SK-N-SH (cell line): ENCODE measurements at regions not wholly inside any gene's neighbourhood (a gene's known extent, or its start where the extent isn't known, plus 50 kb on each side); places are given as distances from the start of the nearest gene placed in this dataset.

Experiments used
- CTCF ChIA-PET: fragments of 300-600, 350-600 bp; formaldehyde crosslinking; extraction: SDS; loops from one replicate; lab custom pipeline; 2021; lab: Yijun Ruan, JAX
- POLR2A ChIA-PET: fragments of 350-600 bp; sonication (Branson Sonifier 250); formaldehyde crosslinking; extraction: SDS; loops from one replicate; lab custom pipeline; 2020; ENCODE audit warnings: antibody characterized with exemption, inconsistent platforms; lab: Yijun Ruan, JAX
- DNase-seq: peaks from one replicate; pipeline ENCODE4 v3.0.0; 2012
- H2AFZ ChIP-seq: fragments of 200-600 bp; sonication (generic); 2 replicates; pipeline ENCODE4 v1.8.1; 2016; ENCODE audit warnings: antibody characterized with exemption, mild to moderate bottlenecking, low read depth
- H3F3A ChIP-seq: fragments of 200-600 bp; sonication (generic); replicated peaks from 2 replicates; pipeline ENCODE3; 2016; ENCODE audit warnings: antibody characterized with exemption, mild to moderate bottlenecking; ENCODE audit not compliant: insufficient read depth
- H3K27ac ChIP-seq, 2 experiments: fragments of 200-500 bp in 1 of 2; fragments of 200-600 bp in 1 of 2; sonication (Bioruptor generic) in 1 of 2; sonication (generic), shearing (Covaris generic) in 1 of 2; 2 replicates each; pipeline versions ENCODE4 v1.5.1 to v1.6.1; 2014 to 2016; ENCODE audit warnings: low read depth in 2 of 2, inconsistent platforms in 1 of 2, low read length in 1 of 2, mild to moderate bottlenecking in 1 of 2, mixed read lengths in 1 of 2
- H3K27me3 ChIP-seq: fragments of 200-600 bp; sonication (generic), shearing (Covaris generic); 2 replicates; pipeline ENCODE4 v1.6.1; 2016; ENCODE audit warnings: mixed run types; ENCODE audit not compliant: insufficient read depth
- H3K36me3 ChIP-seq, 2 experiments: fragments of 200-500 bp in 1 of 2; fragments of 200-600 bp in 1 of 2; sonication (Bioruptor generic) in 1 of 2; sonication (generic) in 1 of 2; replicated peaks in 1 of 2; 2 replicates each; pipeline versions ENCODE3 to v1.5.1; 2014 to 2016; ENCODE audit warnings: low read length in 1 of 2, mild to moderate bottlenecking in 1 of 2; ENCODE audit not compliant: insufficient read depth in 2 of 2, control insufficient read depth in 1 of 2
- H3K4me1 ChIP-seq, 2 experiments: fragments of 200-500 bp in 1 of 2; fragments of 200-600 bp in 1 of 2; sonication (Bioruptor generic) in 1 of 2; sonication (generic), shearing (Covaris generic) in 1 of 2; 2 replicates each; pipeline versions ENCODE4 v1.5.1 to v1.6.1; 2014 to 2016; ENCODE audit warnings: low read depth in 1 of 2, low read length in 1 of 2, mixed run types in 1 of 2; ENCODE audit not compliant: insufficient read depth in 2 of 2, control insufficient read depth in 1 of 2
- H3K4me2 ChIP-seq: fragments of 200-600 bp; sonication (generic), shearing (Covaris generic); 2 replicates; pipeline ENCODE4 v1.6.1; 2017; ENCODE audit warnings: mixed run types
- H3K4me3 ChIP-seq, 2 experiments: fragments of 200-500 bp in 1 of 2; fragments of 200-600 bp in 1 of 2; sonication (Bioruptor generic) in 1 of 2; sonication (generic), shearing (Covaris generic) in 1 of 2; 2 replicates each; pipeline versions ENCODE4 v1.5.1 to v1.8.1; 2014 to 2016; ENCODE audit warnings: low read depth in 2 of 2, inconsistent platforms in 1 of 2, low read length in 1 of 2, mild to moderate bottlenecking in 1 of 2, mixed read lengths in 1 of 2, moderate library complexity in 1 of 2
- H3K79me2 ChIP-seq: fragments of 200-600 bp; sonication (generic); 2 replicates; pipeline ENCODE4 v1.8.1; 2017; ENCODE audit warnings: mild to moderate bottlenecking; ENCODE audit not compliant: insufficient read depth
- H3K9ac ChIP-seq: fragments of 200-600 bp; sonication (generic); 2 replicates; pipeline ENCODE4 v1.6.1; 2017; ENCODE audit warnings: mixed run types
- H3K9me2 ChIP-seq: fragments of 200-600 bp; sonication (generic); 2 replicates; pipeline ENCODE4 v1.6.1; 2017; ENCODE audit warnings: mixed run types
- H3K9me3 ChIP-seq: fragments of 200-600 bp; sonication (generic); 2 replicates; pipeline ENCODE4 v1.6.1; 2017; ENCODE audit warnings: mixed run types, mild to moderate bottlenecking, moderate library complexity
- H4K20me1 ChIP-seq: fragments of 200-600 bp; sonication (generic); 2 replicates; pipeline ENCODE4 v1.6.1; 2017; ENCODE audit warnings: mild to moderate bottlenecking, mixed run types; ENCODE audit not compliant: insufficient read depth
- ELF1 ChIP-seq: IDR thresholded peaks from 2 replicates; pipeline ENCODE4 v1.4.0; 2012
- EP300 ChIP-seq, 2 experiments: IDR thresholded peaks; 2 replicates each; pipeline versions ENCODE4 v1.4.0 to v1.6.1; 2012; ENCODE audit warnings: borderline replicate concordance in 1 of 2, low read depth in 1 of 2, low read length in 1 of 2
- EZH2phosphoT487 ChIP-seq: fragments of 200-600 bp; sonication (generic); IDR thresholded peaks from 2 replicates; pipeline ENCODE4 v1.6.1; 2017; ENCODE audit warnings: low read depth, mixed run types, mild to moderate bottlenecking, antibody characterized with exemption, moderate library complexity, borderline replicate concordance
- FOSL2 ChIP-seq: IDR thresholded peaks from 2 replicates; pipeline ENCODE4 v1.4.0; 2012; ENCODE audit warnings: low read depth, mild to moderate bottlenecking, moderate library complexity, borderline replicate concordance
- FOXJ3 ChIP-seq: sonication (generic); formaldehyde crosslinking; IDR thresholded peaks from 2 replicates; pipeline ENCODE4 v1.5.1; 2020; ENCODE audit warnings: mild to moderate bottlenecking, missing genetic modification reagents
- FOXM1 ChIP-seq: IDR thresholded peaks from 2 replicates; pipeline ENCODE4 v1.4.0; 2012; ENCODE audit warnings: low read depth, mild to moderate bottlenecking
- GABPA ChIP-seq: IDR thresholded peaks from 2 replicates; pipeline ENCODE4 v1.4.0; 2012; ENCODE audit warnings: low read depth, mild to moderate bottlenecking
- MAX ChIP-seq: IDR thresholded peaks from 2 replicates; pipeline ENCODE4 v1.4.0; 2012; ENCODE audit warnings: low read depth
- NRF1 ChIP-seq: IDR thresholded peaks from 2 replicates; pipeline ENCODE4 v1.6.1; 2012; ENCODE audit warnings: low read depth, mild to moderate bottlenecking, low read length
- PBX3 ChIP-seq: IDR thresholded peaks from 2 replicates; pipeline ENCODE4; 2012
- POLR2AphosphoS5 ChIP-seq: IDR thresholded peaks from 2 replicates; pipeline ENCODE4 v1.6.1; 2012; ENCODE audit warnings: low read depth, low read length
- RAD21 ChIP-seq: IDR thresholded peaks from 2 replicates; pipeline ENCODE4 v1.6.1; 2012; ENCODE audit warnings: mild to moderate bottlenecking, low read length
- RCOR1 ChIP-seq: fragments of 150-350 bp; IDR thresholded peaks from 2 replicates; pipeline ENCODE4 v1.6.1; 2017; ENCODE audit warnings: antibody characterized with exemption, low read length
- RXRA ChIP-seq: IDR thresholded peaks from 2 replicates; pipeline ENCODE4 v1.4.0; 2012; ENCODE audit warnings: low read depth, mild to moderate bottlenecking, borderline replicate concordance
- SIN3A ChIP-seq: IDR thresholded peaks from 2 replicates; pipeline ENCODE4 v1.6.1; 2012; ENCODE audit warnings: low read depth, mild to moderate bottlenecking, low read length, moderate library complexity, borderline replicate concordance
- SMC3 ChIP-seq: IDR thresholded peaks from 2 replicates; pipeline ENCODE4 v1.6.1; 2012; ENCODE audit warnings: low read depth, low read length, improper control_type of control experiment
- WGBS: methylation state at CpG from one replicate; pipeline ENCODE4 v1.1.6; 2017; ENCODE audit warnings: low lambda C conversion rate; 5-methylcytosine and 5-hydroxymethylcytosine counted together

GRCh38 chr21:15330872-15331271 is 266.1 kb upstream of the NRIP1 start:
- Histone ChIP-seq H3K9ac (no peak overlapping the region), H3K4me3 (no peak overlapping the region), H3K27ac (no peak overlapping the region), H3K79me2 (no peaks in the 10 kb centered on the region), H3F3A (no peaks in the 10 kb centered on the region), H3K4me1 (no peaks in the 10 kb centered on the region), H3K9me3 (no peaks in the 10 kb centered on the region), H4K20me1 (no peaks in the 10 kb centered on the region), H3K9me2 (no peaks in the 10 kb centered on the region), H3K27me3 (no peaks in the 10 kb centered on the region), H3K36me3 (no peaks in the 10 kb centered on the region), H2AFZ (no peak overlapping the region), H3K4me2 (no peak overlapping the region)
- ChIA-PET CTCF (no interaction called here), POLR2A (no interaction called here)
- no peak for TF ChIP-seq SIN3A
- TF ChIP-seq PBX3, result no peak
- no peak for TF ChIP-seq GABPA
- no peak for TF ChIP-seq MAX
- TF ChIP-seq ELF1, result no peak
- no peak for TF ChIP-seq RCOR1
- no peak for TF ChIP-seq EZH2phosphoT487
- TF ChIP-seq RAD21, result no peak
- TF ChIP-seq RXRA, result no peak
- DNase-seq, result no peak

GRCh38 chr21:15332572-15332971 is 267.8 kb upstream of the NRIP1 start:
- no peaks in the 10 kb centered on the region for H3F3A ChIP-seq
- H3K4me2 ChIP-seq, result no peak overlapping the region
- no peak overlapping the region for H3K9ac ChIP-seq
- H3K4me1 ChIP-seq, result no peaks in the 10 kb centered on the region
- H4K20me1 ChIP-seq, result no peaks in the 10 kb centered on the region
- H3K9me3 ChIP-seq, result no peaks in the 10 kb centered on the region
- H3K79me2 ChIP-seq, result no peaks in the 10 kb centered on the region
- TF ChIP-seq SMC3, result no peak
- no peak for TF ChIP-seq FOXM1
- TF ChIP-seq FOSL2, result no peak
- TF ChIP-seq FOXJ3 (CRISPR knock-in tag), result no peak
- TF ChIP-seq NRF1, result no peak
- no peak for TF ChIP-seq SIN3A
- no peak for TF ChIP-seq EZH2phosphoT487
- no peak for TF ChIP-seq POLR2AphosphoS5
- no peak for TF ChIP-seq PBX3
- no peak for TF ChIP-seq EP300 (IDR thresholded peaks at IDR 0.05; ENCODE audit: borderline replicate concordance in 1 of 2, low read depth in 1 of 2, low read length in 1 of 2)
- no peaks in the 10 kb centered on the region for H3K27me3 ChIP-seq
- H3K9me2 ChIP-seq, result no peaks in the 10 kb centered on the region
- ChIA-PET CTCF (no interaction called here), POLR2A (no interaction called here)
- no peaks in the 10 kb centered on the region for H3K36me3 ChIP-seq
- H3K4me3 ChIP-seq, result no peak overlapping the region
- no peak overlapping the region for H2AFZ ChIP-seq
- H3K27ac ChIP-seq, result no peak overlapping the region
- WGBS, result 2% methylated on average over 1 of the region's 1 CpG
- no peak for DNase-seq
